ENCODE measurements at regions not wholly inside any gene's neighbourhood (a gene's known extent, or its start where the extent isn't known, plus 50 kb on each side); places are given as distances from the start of the nearest gene placed in this dataset.

GRCh38 chr9:36521148-36521547 lies 51.5 kb upstream of the MELK start:
- BruUV-seq (replicated peaks): no TSS peak
- Histone ChIP-seq H3K36me3 (ENCODE audit: low read depth) (no peaks in the 10 kb centered on the region), H3F3A (ENCODE audit: insufficient read depth, low read depth) (no peaks in the 10 kb centered on the region), H3K79me2 (ENCODE audit: low read depth) (no peaks in the 10 kb centered on the region), H3K27me3 (ENCODE audit: insufficient read depth, low read depth) (no peaks in the 10 kb centered on the region), H3K27ac (no peak overlapping the region), H3K4me3 (no peak overlapping the region), H3K4me2 (no peak overlapping the region), H3K4me1 (replicated peaks; ENCODE audit: insufficient read depth) (no peaks in the 10 kb centered on the region), H3K9me2 (ENCODE audit: insufficient read depth) (no peaks in the 10 kb centered on the region), H4K20me1 (ENCODE audit: insufficient read depth) (no peaks in the 10 kb centered on the region), H3K9me3 (ENCODE audit: insufficient read depth, low read depth) (no peaks in the 10 kb centered on the region), H2AFZ (no peak overlapping the region)
- CTCF ChIA-PET: no interaction called here
- intact Hi-C loops (cut with micrococcal nuclease; ENCODE audit: unreplicated experiment): no loop called here
- no peak for DNase-seq
- POLR2A ChIA-PET (ENCODE audit: unreplicated experiment): no interaction called here
- TF ChIP-seq EZH2 (IDR thresholded peaks at IDR 0.05; ENCODE audit: low read depth): no peak
- TF ChIP-seq, protein P1, sequence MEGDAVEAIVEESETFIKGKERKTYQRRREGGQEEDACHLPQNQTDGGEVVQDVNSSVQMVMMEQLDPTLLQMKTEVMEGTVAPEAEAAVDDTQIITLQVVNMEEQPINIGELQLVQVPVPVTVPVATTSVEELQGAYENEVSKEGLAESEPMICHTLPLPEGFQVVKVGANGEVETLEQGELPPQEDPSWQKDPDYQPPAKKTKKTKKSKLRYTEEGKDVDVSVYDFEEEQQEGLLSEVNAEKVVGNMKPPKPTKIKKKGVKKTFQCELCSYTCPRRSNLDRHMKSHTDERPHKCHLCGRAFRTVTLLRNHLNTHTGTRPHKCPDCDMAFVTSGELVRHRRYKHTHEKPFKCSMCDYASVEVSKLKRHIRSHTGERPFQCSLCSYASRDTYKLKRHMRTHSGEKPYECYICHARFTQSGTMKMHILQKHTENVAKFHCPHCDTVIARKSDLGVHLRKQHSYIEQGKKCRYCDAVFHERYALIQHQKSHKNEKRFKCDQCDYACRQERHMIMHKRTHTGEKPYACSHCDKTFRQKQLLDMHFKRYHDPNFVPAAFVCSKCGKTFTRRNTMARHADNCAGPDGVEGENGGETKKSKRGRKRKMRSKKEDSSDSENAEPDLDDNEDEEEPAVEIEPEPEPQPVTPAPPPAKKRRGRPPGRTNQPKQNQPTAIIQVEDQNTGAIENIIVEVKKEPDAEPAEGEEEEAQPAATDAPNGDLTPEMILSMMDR (conservative IDR thresholded peaks at IDR 0.05): no peak

GRCh38 chr9:36517131-36517530 lies 55.6 kb upstream of the MELK start:
- CTCF ChIA-PET: no interaction called here
- no peak overlapping the region for H3K27ac ChIP-seq
- no peaks in the 10 kb centered on the region for H3K36me3 ChIP-seq (ENCODE audit: low read depth)
- BruUV-seq (replicated peaks): no TSS peak
- TF ChIP-seq EZH2 (IDR thresholded peaks at IDR 0.05; ENCODE audit: low read depth): no peak
- TF ChIP-seq, protein P1 (conservative IDR thresholded peaks at IDR 0.05): no peak
- no peak overlapping the region for H3K4me3 ChIP-seq
- no peak overlapping the region for H2AFZ ChIP-seq
- no peak for DNase-seq
- no peaks in the 10 kb centered on the region for H3K79me2 ChIP-seq (ENCODE audit: low read depth)
- H3K9me3 ChIP-seq (ENCODE audit: insufficient read depth, low read depth): no peaks in the 10 kb centered on the region
- H3K4me2 ChIP-seq: no peak overlapping the region
- intact Hi-C loops (cut with micrococcal nuclease; ENCODE audit: unreplicated experiment): no loop called here
- no peaks in the 10 kb centered on the region for H4K20me1 ChIP-seq (ENCODE audit: insufficient read depth)
- H3K9me2 ChIP-seq (ENCODE audit: insufficient read depth): no peaks in the 10 kb centered on the region
- no peaks in the 10 kb centered on the region for H3K4me1 ChIP-seq (replicated peaks; ENCODE audit: insufficient read depth)
- POLR2A ChIA-PET (ENCODE audit: unreplicated experiment): interaction anchor here (0.7 kb wide), 1 partner anchor 31 kb away, joined by 7 read pairs; no protein-coding TSS in a partner anchor
- no peaks in the 10 kb centered on the region for H3F3A ChIP-seq (ENCODE audit: insufficient read depth, low read depth)
- no peaks in the 10 kb centered on the region for H3K27me3 ChIP-seq (ENCODE audit: insufficient read depth, low read depth)

DNA sequence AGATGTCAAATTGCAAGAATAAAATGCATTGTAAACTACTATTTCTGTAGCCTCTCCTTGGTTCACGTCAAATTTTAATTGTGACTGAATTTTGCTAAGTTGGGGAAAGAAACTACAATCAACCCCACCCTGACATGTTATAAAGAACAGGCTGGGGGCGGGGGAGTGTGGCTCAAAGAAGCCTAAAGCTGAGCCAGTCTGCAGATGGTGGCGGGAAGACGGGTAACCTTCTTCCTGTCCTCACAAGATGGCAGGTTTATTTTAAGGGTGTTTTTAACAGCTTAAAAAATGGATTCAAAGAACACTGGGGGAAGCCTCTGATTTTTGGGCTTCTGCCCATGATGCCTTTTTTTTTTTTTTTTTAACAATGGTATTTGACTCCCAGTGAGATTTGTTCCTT lies 68.5 kb upstream of the MELK start:
- no peak overlapping the region for H3K4me2 ChIP-seq
- no peaks in the 10 kb centered on the region for H4K20me1 ChIP-seq (ENCODE audit: insufficient read depth)
- TF ChIP-seq, protein P1 (conservative IDR thresholded peaks at IDR 0.05): no peak
- no peak for TF ChIP-seq EZH2 (IDR thresholded peaks at IDR 0.05; ENCODE audit: low read depth)
- ChIA-PET CTCF (interaction anchor here (0.7 kb wide), 1 partner anchor 97 kb away, joined by 7 read pairs; no protein-coding TSS in a partner anchor), POLR2A (ENCODE audit: unreplicated experiment) (no interaction called here)
- H3K27ac ChIP-seq: no peak overlapping the region
- intact Hi-C loops (cut with micrococcal nuclease; ENCODE audit: unreplicated experiment): no loop called here
- H3K4me1 ChIP-seq (replicated peaks; ENCODE audit: insufficient read depth): no peaks in the 10 kb centered on the region
- H2AFZ ChIP-seq: no peak overlapping the region
- H3K9me3 ChIP-seq (ENCODE audit: insufficient read depth, low read depth): no peaks in the 10 kb centered on the region
- DNase-seq: no peak
- H3K27me3 ChIP-seq (ENCODE audit: insufficient read depth, low read depth): no peaks in the 10 kb centered on the region
- H3K9me2 ChIP-seq (ENCODE audit: insufficient read depth): no peaks in the 10 kb centered on the region
- no peaks in the 10 kb centered on the region for H3F3A ChIP-seq (ENCODE audit: insufficient read depth, low read depth)
- no peak overlapping the region for H3K4me3 ChIP-seq
- H3K36me3 ChIP-seq (ENCODE audit: low read depth): no peaks in the 10 kb centered on the region
- no peaks in the 10 kb centered on the region for H3K79me2 ChIP-seq (ENCODE audit: low read depth)
- no TSS peak for BruUV-seq (replicated peaks)

All from PC-9 (cell line).